ENCODE measurements at regions not wholly inside any gene's neighbourhood (a gene's known extent, or its start where the extent isn't known, plus 50 kb on each side); places are given as distances from the start of the nearest gene placed in this dataset.

DNA sequence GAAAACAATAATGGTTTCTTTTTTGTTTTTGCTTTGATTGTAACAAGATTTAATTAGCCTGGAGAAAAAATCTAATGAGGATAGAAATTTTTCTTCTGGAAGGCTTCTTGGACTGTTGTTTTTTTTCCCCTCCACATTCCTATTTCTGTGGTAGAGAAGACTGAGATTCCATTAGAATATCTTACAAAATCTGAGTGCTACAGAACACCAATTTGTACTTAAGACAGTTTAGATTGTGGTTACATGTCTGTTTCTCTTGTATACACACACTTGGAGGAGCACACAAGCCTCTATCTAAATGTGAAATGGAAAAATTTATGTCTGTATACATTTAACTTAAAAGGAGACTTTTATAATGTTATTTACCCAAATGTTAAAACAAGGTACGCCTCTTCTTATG, 176.9 kb upstream of the ARSJ start:
- no peak for ATAC-seq
- H3K36me3 Mint-ChIP-seq = no peaks in the 10 kb centered on the region
- no peaks in the 10 kb centered on the region for H3K27me3 Mint-ChIP-seq (ENCODE audit: low read depth)
- peaks cover 19% of the 10 kb centered on the region for H3K4me1 Mint-ChIP-seq
- POLR2A ChIA-PET = no interaction called here
- no peak overlapping the region for H3K4me3 Mint-ChIP-seq
- H3K9me3 Mint-ChIP-seq = no peaks in the 10 kb centered on the region
- CTCF ChIA-PET = no interaction called here
- DNase-seq (ENCODE audit: low spot score) = no peak
- TF ChIP-seq, protein P1, sequence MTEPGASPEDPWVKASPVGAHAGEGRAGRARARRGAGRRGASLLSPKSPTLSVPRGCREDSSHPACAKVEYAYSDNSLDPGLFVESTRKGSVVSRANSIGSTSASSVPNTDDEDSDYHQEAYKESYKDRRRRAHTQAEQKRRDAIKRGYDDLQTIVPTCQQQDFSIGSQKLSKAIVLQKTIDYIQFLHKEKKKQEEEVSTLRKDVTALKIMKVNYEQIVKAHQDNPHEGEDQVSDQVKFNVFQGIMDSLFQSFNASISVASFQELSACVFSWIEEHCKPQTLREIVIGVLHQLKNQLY (CRISPR knock-in tag; IDR thresholded peaks at IDR 0.05) = no peak
- TF ChIP-seq ETV6 (CRISPR knock-in tag; IDR thresholded peaks at IDR 0.05) (no peak), RORB (CRISPR knock-in tag; IDR thresholded peaks at IDR 0.05) (no peak), NR2C2 (CRISPR knock-in tag; IDR thresholded peaks at IDR 0.05) (no peak), ESRRA (CRISPR knock-in tag; IDR thresholded peaks at IDR 0.05; ENCODE audit: borderline replicate concordance) (no peak), NR3C1 (CRISPR knock-in tag; conservative IDR thresholded peaks at IDR 0.05; ENCODE audit: low read depth) (no peak), CREM (CRISPR knock-in tag; IDR thresholded peaks at IDR 0.05) (no peak), FOXP1 (CRISPR knock-in tag; IDR thresholded peaks at IDR 0.05; ENCODE audit: borderline replicate concordance) (no peak), TP53 (CRISPR knock-in tag; IDR thresholded peaks at IDR 0.05) (no peak)
- TF ChIP-seq, protein P2, sequence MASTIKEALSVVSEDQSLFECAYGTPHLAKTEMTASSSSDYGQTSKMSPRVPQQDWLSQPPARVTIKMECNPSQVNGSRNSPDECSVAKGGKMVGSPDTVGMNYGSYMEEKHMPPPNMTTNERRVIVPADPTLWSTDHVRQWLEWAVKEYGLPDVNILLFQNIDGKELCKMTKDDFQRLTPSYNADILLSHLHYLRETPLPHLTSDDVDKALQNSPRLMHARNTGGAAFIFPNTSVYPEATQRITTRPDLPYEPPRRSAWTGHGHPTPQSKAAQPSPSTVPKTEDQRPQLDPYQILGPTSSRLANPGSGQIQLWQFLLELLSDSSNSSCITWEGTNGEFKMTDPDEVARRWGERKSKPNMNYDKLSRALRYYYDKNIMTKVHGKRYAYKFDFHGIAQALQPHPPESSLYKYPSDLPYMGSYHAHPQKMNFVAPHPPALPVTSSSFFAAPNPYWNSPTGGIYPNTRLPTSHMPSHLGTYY (CRISPR knock-in tag; IDR thresholded peaks at IDR 0.05) = no peak
- TF ChIP-seq, protein P3, sequence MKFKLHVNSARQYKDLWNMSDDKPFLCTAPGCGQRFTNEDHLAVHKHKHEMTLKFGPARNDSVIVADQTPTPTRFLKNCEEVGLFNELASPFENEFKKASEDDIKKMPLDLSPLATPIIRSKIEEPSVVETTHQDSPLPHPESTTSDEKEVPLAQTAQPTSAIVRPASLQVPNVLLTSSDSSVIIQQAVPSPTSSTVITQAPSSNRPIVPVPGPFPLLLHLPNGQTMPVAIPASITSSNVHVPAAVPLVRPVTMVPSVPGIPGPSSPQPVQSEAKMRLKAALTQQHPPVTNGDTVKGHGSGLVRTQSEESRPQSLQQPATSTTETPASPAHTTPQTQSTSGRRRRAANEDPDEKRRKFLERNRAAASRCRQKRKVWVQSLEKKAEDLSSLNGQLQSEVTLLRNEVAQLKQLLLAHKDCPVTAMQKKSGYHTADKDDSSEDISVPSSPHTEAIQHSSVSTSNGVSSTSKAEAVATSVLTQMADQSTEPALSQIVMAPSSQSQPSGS (CRISPR knock-in tag; IDR thresholded peaks at IDR 0.05; ENCODE audit: borderline replicate concordance, low read depth) = no peak
- TF ChIP-seq, protein P4, sequence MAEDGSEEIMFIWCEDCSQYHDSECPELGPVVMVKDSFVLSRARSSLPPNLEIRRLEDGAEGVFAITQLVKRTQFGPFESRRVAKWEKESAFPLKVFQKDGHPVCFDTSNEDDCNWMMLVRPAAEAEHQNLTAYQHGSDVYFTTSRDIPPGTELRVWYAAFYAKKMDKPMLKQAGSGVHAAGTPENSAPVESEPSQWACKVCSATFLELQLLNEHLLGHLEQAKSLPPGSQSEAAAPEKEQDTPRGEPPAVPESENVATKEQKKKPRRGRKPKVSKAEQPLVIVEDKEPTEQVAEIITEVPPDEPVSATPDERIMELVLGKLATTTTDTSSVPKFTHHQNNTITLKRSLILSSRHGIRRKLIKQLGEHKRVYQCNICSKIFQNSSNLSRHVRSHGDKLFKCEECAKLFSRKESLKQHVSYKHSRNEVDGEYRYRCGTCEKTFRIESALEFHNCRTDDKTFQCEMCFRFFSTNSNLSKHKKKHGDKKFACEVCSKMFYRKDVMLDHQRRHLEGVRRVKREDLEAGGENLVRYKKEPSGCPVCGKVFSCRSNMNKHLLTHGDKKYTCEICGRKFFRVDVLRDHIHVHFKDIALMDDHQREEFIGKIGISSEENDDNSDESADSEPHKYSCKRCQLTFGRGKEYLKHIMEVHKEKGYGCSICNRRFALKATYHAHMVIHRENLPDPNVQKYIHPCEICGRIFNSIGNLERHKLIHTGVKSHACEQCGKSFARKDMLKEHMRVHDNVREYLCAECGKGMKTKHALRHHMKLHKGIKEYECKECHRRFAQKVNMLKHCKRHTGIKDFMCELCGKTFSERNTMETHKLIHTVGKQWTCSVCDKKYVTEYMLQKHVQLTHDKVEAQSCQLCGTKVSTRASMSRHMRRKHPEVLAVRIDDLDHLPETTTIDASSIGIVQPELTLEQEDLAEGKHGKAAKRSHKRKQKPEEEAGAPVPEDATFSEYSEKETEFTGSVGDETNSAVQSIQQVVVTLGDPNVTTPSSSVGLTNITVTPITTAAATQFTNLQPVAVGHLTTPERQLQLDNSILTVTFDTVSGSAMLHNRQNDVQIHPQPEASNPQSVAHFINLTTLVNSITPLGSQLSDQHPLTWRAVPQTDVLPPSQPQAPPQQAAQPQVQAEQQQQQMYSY (CRISPR knock-in tag; IDR thresholded peaks at IDR 0.05) = no peak
- TF ChIP-seq, protein P5, sequence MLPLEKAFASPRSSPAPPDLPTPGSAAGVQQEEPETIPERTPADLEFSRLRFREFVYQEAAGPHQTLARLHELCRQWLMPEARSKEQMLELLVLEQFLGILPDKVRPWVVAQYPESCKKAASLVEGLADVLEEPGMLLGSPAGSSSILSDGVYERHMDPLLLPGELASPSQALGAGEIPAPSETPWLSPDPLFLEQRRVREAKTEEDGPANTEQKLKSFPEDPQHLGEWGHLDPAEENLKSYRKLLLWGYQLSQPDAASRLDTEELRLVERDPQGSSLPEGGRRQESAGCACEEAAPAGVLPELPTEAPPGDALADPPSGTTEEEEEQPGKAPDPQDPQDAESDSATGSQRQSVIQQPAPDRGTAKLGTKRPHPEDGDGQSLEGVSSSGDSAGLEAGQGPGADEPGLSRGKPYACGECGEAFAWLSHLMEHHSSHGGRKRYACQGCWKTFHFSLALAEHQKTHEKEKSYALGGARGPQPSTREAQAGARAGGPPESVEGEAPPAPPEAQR (CRISPR knock-in tag; IDR thresholded peaks at IDR 0.05) = no peak
- no peak overlapping the region for H3K27ac Mint-ChIP-seq

DNA sequence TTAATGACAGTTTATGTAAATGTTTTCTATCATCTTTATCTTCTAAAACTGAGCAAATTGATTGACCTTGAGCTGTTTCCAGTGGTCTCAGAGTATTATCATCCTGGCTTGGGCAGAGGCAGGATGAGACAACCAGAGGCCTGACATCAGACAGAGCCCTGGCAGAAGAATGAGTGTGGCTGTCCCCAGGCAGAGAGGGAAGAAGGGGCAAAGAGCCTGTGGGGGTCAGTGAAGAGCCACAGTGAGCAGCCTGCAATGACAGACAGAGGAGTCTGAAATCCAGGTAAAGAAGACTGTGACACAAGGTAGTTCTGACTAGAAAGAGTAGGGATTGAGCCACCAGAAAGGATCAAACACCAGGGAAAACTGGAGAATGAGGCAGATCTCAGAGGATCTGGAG, 182.4 kb upstream of the ARSJ start:
- H3K36me3 Mint-ChIP-seq = no peaks in the 10 kb centered on the region
- H3K4me3 Mint-ChIP-seq = no peak overlapping the region
- DNase-seq (ENCODE audit: low spot score) (peak; percentile 29), ATAC-seq (peak; percentile 98)
- ChIA-PET POLR2A (no interaction called here), CTCF (no interaction called here)
- H3K4me1 Mint-ChIP-seq = peaks cover 5% of the 10 kb centered on the region
- no peak overlapping the region for H3K27ac Mint-ChIP-seq
- H3K27me3 Mint-ChIP-seq (ENCODE audit: low read depth) = no peaks in the 10 kb centered on the region
- H3K9me3 Mint-ChIP-seq = no peaks in the 10 kb centered on the region
- TF ChIP-seq, protein P6, sequence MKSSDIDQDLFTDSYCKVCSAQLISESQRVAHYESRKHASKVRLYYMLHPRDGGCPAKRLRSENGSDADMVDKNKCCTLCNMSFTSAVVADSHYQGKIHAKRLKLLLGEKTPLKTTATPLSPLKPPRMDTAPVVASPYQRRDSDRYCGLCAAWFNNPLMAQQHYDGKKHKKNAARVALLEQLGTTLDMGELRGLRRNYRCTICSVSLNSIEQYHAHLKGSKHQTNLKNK (CRISPR knock-in tag; IDR thresholded peaks at IDR 0.05) = no peak
- TF ChIP-seq CREB1 (CRISPR knock-in tag; IDR thresholded peaks at IDR 0.05) (no peak), SMAD3 (CRISPR knock-in tag; IDR thresholded peaks at IDR 0.05; ENCODE audit: borderline replicate concordance) (no peak), ZNF423 (CRISPR knock-in tag; IDR thresholded peaks at IDR 0.05) (no peak), TCF7 (CRISPR knock-in tag; IDR thresholded peaks at IDR 0.05; ENCODE audit: low read depth) (no peak), HMGA2 (CRISPR knock-in tag; IDR thresholded peaks at IDR 0.05) (no peak), FOXJ3 (CRISPR knock-in tag; IDR thresholded peaks at IDR 0.05; ENCODE audit: borderline replicate concordance) (no peak), ESRRA (CRISPR knock-in tag; IDR thresholded peaks at IDR 0.05; ENCODE audit: borderline replicate concordance) (no peak), ZNF396 (CRISPR knock-in tag; IDR thresholded peaks at IDR 0.05; ENCODE audit: borderline replicate concordance) (no peak)
- TF ChIP-seq, protein P7, sequence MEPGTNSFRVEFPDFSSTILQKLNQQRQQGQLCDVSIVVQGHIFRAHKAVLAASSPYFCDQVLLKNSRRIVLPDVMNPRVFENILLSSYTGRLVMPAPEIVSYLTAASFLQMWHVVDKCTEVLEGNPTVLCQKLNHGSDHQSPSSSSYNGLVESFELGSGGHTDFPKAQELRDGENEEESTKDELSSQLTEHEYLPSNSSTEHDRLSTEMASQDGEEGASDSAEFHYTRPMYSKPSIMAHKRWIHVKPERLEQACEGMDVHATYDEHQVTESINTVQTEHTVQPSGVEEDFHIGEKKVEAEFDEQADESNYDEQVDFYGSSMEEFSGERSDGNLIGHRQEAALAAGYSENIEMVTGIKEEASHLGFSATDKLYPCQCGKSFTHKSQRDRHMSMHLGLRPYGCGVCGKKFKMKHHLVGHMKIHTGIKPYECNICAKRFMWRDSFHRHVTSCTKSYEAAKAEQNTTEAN (CRISPR knock-in tag; IDR thresholded peaks at IDR 0.05) = no peak
- TF ChIP-seq, protein P5 (CRISPR knock-in tag; IDR thresholded peaks at IDR 0.05) = no peak
- TF ChIP-seq, protein P8, sequence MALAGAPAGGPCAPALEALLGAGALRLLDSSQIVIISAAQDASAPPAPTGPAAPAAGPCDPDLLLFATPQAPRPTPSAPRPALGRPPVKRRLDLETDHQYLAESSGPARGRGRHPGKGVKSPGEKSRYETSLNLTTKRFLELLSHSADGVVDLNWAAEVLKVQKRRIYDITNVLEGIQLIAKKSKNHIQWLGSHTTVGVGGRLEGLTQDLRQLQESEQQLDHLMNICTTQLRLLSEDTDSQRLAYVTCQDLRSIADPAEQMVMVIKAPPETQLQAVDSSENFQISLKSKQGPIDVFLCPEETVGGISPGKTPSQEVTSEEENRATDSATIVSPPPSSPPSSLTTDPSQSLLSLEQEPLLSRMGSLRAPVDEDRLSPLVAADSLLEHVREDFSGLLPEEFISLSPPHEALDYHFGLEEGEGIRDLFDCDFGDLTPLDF (CRISPR knock-in tag; IDR thresholded peaks at IDR 0.05) = no peak

All from WTC11 (cell line).